NT2/D1 (cell line): ENCODE measurements at regions not wholly inside any gene's neighbourhood (a gene's known extent, or its start where the extent isn't known, plus 50 kb on each side); places are given as distances from the start of the nearest gene placed in this dataset.

Experiments used
- DNase-seq: peaks from one replicate; pipeline ENCODE4 v3.0.0-alpha.2; 2011; ENCODE audit warnings: low read depth, low spot score
- H3K27me3 ChIP-seq: 2 replicates; pipeline ENCODE4 v1.6.0; 2011; ENCODE audit warnings: mild to moderate bottlenecking; ENCODE audit not compliant: insufficient read length, insufficient read depth
- H3K36me3 ChIP-seq: 2 replicates; pipeline ENCODE4 v1.6.1; 2011; ENCODE audit warnings: mild to moderate bottlenecking, low read length, mixed read lengths; ENCODE audit not compliant: insufficient read depth, insufficient read length
- H3K4me1 ChIP-seq: 2 replicates; pipeline ENCODE4 v1.5.1; 2011; ENCODE audit not compliant: insufficient read depth, insufficient read length
- H3K4me3 ChIP-seq: 2 replicates; pipeline ENCODE4 v1.5.1; 2011; ENCODE audit warnings: low read depth; ENCODE audit not compliant: insufficient read length
- H3K9ac ChIP-seq: 2 replicates; pipeline ENCODE4 v1.6.0; 2011; ENCODE audit warnings: low read depth; ENCODE audit not compliant: insufficient read length
- H3K9me3 ChIP-seq: 2 replicates; pipeline ENCODE4 v1.5.1; 2011; ENCODE audit warnings: mild to moderate bottlenecking, low read length; ENCODE audit not compliant: insufficient read depth
- SUZ12 ChIP-seq: IDR thresholded peaks from 2 replicates; pipeline ENCODE4 v1.6.1; 2011; ENCODE audit not compliant: insufficient read length, insufficient read depth; ENCODE audit errors: extremely low read depth
- YY1 ChIP-seq: IDR thresholded peaks from 2 replicates; pipeline ENCODE4 v1.6.1; 2011; ENCODE audit not compliant: insufficient read length, insufficient read depth
- ZNF274 ChIP-seq: IDR thresholded peaks from 2 replicates; pipeline ENCODE4 v1.6.1; 2011; ENCODE audit warnings: mild to moderate bottlenecking, low read depth, low read length

- no peaks in the 10 kb centered on the region for H3K4me1 ChIP-seq
Measured at GRCh38 chr15:26477044-26477443, 295.8 kb downstream of the GABRB3 start.

GRCh38 chr15:26475554-26475953 is 297.3 kb downstream of the GABRB3 start:
- H3K9ac ChIP-seq = no peak overlapping the region
- H3K36me3 ChIP-seq = no peaks in the 10 kb centered on the region

More at GRCh38 chr15:26477044-26477443, 295.8 kb downstream of the GABRB3 start:
- Histone ChIP-seq H3K4me3 (no peak overlapping the region), H3K27me3 (no peaks in the 10 kb centered on the region), H3K36me3 (no peaks in the 10 kb centered on the region), H3K9ac (no peak overlapping the region), H3K9me3 (peaks cover 16% of the 10 kb centered on the region; the same call in 1 of the 2 replicates)
- no peak for DNase-seq
- TF ChIP-seq SUZ12 = no peak
- no peak for TF ChIP-seq ZNF274
- no peak for TF ChIP-seq YY1

DNA sequence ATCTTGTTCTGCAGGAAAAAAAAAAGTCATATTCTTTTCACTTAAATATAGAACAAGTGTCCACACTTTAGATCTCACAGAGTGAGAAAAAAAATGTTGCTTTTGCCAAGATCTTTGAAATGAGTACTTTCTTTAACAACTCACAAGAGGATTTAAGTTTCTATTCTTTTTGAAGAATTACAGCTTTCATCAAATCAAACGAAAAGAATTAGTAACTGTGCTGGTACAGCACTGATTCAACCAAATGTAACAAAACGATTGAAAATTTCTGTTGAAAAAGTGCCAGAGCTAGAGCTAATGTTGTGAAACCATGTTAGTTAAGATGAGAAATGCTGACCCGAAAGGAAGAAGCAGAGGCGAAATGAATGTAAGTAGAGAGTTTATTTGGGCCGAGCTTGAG is 300.2 kb downstream of the GABRB3 start:
- peaks cover 16% of the 10 kb centered on the region; the same call in 1 of the 2 replicates for H3K9me3 ChIP-seq
- TF ChIP-seq SUZ12 (no peak), YY1 (no peak), ZNF274 (no peak)
- no peak for DNase-seq
- no peaks in the 10 kb centered on the region for H3K27me3 ChIP-seq
- H3K4me1 ChIP-seq = no peaks in the 10 kb centered on the region
- no peak overlapping the region for H3K9ac ChIP-seq
- H3K36me3 ChIP-seq = no peaks in the 10 kb centered on the region
- no peak overlapping the region for H3K4me3 ChIP-seq

More at GRCh38 chr15:26475554-26475953, 297.3 kb downstream of the GABRB3 start:
- Histone ChIP-seq H3K4me3 (no peak overlapping the region), H3K4me1 (no peaks in the 10 kb centered on the region), H3K27me3 (no peaks in the 10 kb centered on the region), H3K9me3 (peaks cover 16% of the 10 kb centered on the region; the same call in 1 of the 2 replicates)
- no peak for TF ChIP-seq ZNF274
- DNase-seq = no peak

DNA sequence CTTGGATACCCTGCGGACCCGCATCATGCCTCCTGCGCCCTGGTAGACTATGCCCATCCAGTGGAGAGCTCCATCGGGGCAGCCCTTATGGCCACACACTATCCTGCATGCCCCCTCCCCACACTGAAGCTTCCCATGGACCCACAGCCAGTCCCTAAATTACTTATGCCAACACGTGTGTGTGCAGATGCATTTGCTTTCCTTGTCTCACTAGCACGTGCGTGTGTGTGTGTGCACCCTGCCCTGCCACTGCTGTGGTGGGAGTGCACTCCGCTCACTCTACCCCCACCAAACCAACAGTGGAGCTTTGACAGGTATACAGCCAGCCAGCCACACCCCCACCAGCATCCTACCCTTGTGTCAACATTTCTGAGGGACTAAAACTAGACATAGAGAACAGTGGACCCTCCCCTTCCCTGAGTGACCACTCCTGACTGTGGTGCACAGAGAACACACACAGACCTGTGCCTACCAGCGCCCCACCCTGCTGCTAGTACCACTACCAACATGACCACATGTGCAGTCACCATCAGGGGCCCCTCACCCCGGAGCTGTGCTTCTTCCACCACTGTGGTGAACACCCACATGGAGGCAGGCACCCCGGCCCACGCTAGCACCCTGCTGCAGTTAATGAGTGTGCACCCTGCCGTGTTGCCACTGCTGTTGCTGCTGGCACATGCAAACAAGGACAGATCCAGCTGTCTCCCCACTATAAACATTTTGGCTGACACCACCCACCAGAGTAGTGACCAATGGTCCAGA is 310.8 kb downstream of the GABRB3 start:
- Histone ChIP-seq H3K9me3 (peaks cover 11% of the 10 kb centered on the region), H3K4me1 (no peaks in the 10 kb centered on the region), H3K36me3 (no peaks in the 10 kb centered on the region), H3K9ac (no peak overlapping the region), H3K27me3 (no peaks in the 10 kb centered on the region), H3K4me3 (no peak overlapping the region)
- DNase-seq = no peak
- TF ChIP-seq YY1 = no peak
- TF ChIP-seq SUZ12 = no peak
- TF ChIP-seq ZNF274 = no peak

GRCh38 chr15:26460165-26460564 is 312.7 kb downstream of the GABRB3 start:
- no peak for TF ChIP-seq ZNF274
- TF ChIP-seq SUZ12 = no peak
- TF ChIP-seq YY1 = no peak
- Histone ChIP-seq H3K27me3 (no peaks in the 10 kb centered on the region), H3K36me3 (no peaks in the 10 kb centered on the region)

GRCh38 chr15:26455828-26456227 is 317.0 kb downstream of the GABRB3 start:
- peaks cover 12% of the 10 kb centered on the region for H3K9me3 ChIP-seq
- H3K27me3 ChIP-seq = no peaks in the 10 kb centered on the region
- no peak overlapping the region for H3K9ac ChIP-seq
- no peak for TF ChIP-seq ZNF274
- H3K4me3 ChIP-seq = no peak overlapping the region
- H3K4me1 ChIP-seq = no peaks in the 10 kb centered on the region
- no peak for DNase-seq
- no peaks in the 10 kb centered on the region for H3K36me3 ChIP-seq

More at GRCh38 chr15:26460165-26460564, 312.7 kb downstream of the GABRB3 start:
- peaks cover 12% of the 10 kb centered on the region for H3K9me3 ChIP-seq
- no peak for DNase-seq
- no peaks in the 10 kb centered on the region for H3K4me1 ChIP-seq
- no peak overlapping the region for H3K9ac ChIP-seq
- H3K4me3 ChIP-seq = no peak overlapping the region

GRCh38 chr15:26453914-26454313 is 319.0 kb downstream of the GABRB3 start:
- H3K9me3 ChIP-seq = peaks cover 12% of the 10 kb centered on the region
- no peak for DNase-seq
- TF ChIP-seq SUZ12 (no peak), YY1 (no peak), ZNF274 (no peak)
- no peak overlapping the region for H3K4me3 ChIP-seq
- no peak overlapping the region for H3K9ac ChIP-seq
- H3K4me1 ChIP-seq = no peaks in the 10 kb centered on the region
- H3K27me3 ChIP-seq = no peaks in the 10 kb centered on the region
- no peaks in the 10 kb centered on the region for H3K36me3 ChIP-seq
